ENCODE measurements at regions not wholly inside any gene's neighbourhood (a gene's known extent, or its start where the extent isn't known, plus 50 kb on each side); places are given as distances from the start of the nearest gene placed in this dataset.

- no peaks in the 10 kb centered on the region for H3K4me1 ChIP-seq
- H3K36me3 ChIP-seq: no peaks in the 10 kb centered on the region
- WGBS, 4 donors: 62 to 70% (median 68%) methylated on average over 5 of the region's 5 CpGs
- ATAC-seq (no peak), DNase-seq (no peak)
- TF ChIP-seq CTCF (IDR thresholded peaks at IDR 0.05): no peak
- no peak for TF ChIP-seq POLR2A (IDR thresholded peaks at IDR 0.05)
- no peak overlapping the region for H3K27ac ChIP-seq
- peaks cover 0 to 31% (median 0%) of the 10 kb centered on the region in 9 donors for H3K27me3 ChIP-seq
- H3K9me3 ChIP-seq: peaks cover 0 to 7% (median 0%) of the 10 kb centered on the region in 12 donors
- intact Hi-C loops (cut with DNase I): no loop called here
- no peak overlapping the region for H3K4me3 ChIP-seq
These were observed 313.5 kb downstream of the TCERG1L start for GRCh38 chr10:130998046-130998435.

GRCh38 chr10:130998642-130999041 is 312.9 kb downstream of the TCERG1L start:
- DNase-seq (no peak), ATAC-seq (no peak)
- TF ChIP-seq POLR2A (IDR thresholded peaks at IDR 0.05) (no peak), CTCF (IDR thresholded peaks at IDR 0.05) (no peak)
- Histone ChIP-seq H3K36me3 (no peaks in the 10 kb centered on the region), H3K27ac (no peak overlapping the region), H3K27me3 (peaks cover 0 to 34% (median 0%) of the 10 kb centered on the region in 9 donors), H3K4me1 (no peaks in the 10 kb centered on the region), H3K4me3 (no peak overlapping the region), H3K9me3 (peaks cover 0 to 7% (median 0%) of the 10 kb centered on the region in 12 donors)
- 89 to 95% (median 93%) methylated on average over 8 to 10 of the region's 10 CpGs for WGBS, 4 donors
- intact Hi-C loops (cut with DNase I): no loop called here

GRCh38 chr10:130999376-131000202 is 311.9 kb downstream of the TCERG1L start:
- H3K4me3 ChIP-seq: no peak overlapping the region
- no peaks in the 10 kb centered on the region for H3K36me3 ChIP-seq
- H3K9me3 ChIP-seq: peaks cover 0 to 7% (median 0%) of the 10 kb centered on the region in 12 donors
- no peak for DNase-seq
- H3K4me1 ChIP-seq: no peaks in the 10 kb centered on the region
- no peak overlapping the region for H3K27ac ChIP-seq
- intact Hi-C loops (cut with DNase I): no loop called here
- no peak for ATAC-seq
- peaks cover 0 to 34% (median 0%) of the 10 kb centered on the region in 9 donors for H3K27me3 ChIP-seq
- 77 to 87% (median 82%) methylated on average over 8 to 11 of the region's 11 CpGs for WGBS, 4 donors
- TF ChIP-seq CTCF (IDR thresholded peaks at IDR 0.05): no peak
- TF ChIP-seq POLR2A (IDR thresholded peaks at IDR 0.05): no peak

GRCh38 chr10:131000244-131000643 is 311.3 kb downstream of the TCERG1L start:
- peaks cover 0 to 32% (median 0%) of the 10 kb centered on the region in 9 donors for H3K27me3 ChIP-seq
- intact Hi-C loops (cut with DNase I): no loop called here
- DNase-seq: no peak
- H3K4me1 ChIP-seq: no peaks in the 10 kb centered on the region
- no peaks in the 10 kb centered on the region for H3K36me3 ChIP-seq
- H3K27ac ChIP-seq: no peak overlapping the region
- no peak overlapping the region for H3K4me3 ChIP-seq
- H3K9me3 ChIP-seq: peaks cover 0 to 7% (median 0%) of the 10 kb centered on the region in 12 donors
- ATAC-seq: no peak
- 68 to 75% (median 72%) methylated on average over 6 of the region's 6 CpGs for WGBS, 4 donors
- TF ChIP-seq POLR2A (IDR thresholded peaks at IDR 0.05) (no peak), CTCF (IDR thresholded peaks at IDR 0.05) (no peak)
